Endothelial cell of umbilical vein (primary cell): ENCODE measurements at regions not wholly inside any gene's neighbourhood (a gene's known extent, or its start where the extent isn't known, plus 50 kb on each side); places are given as distances from the start of the nearest gene placed in this dataset.

Experiments
- CTCF ChIP-seq, 2 donors: IDR thresholded peaks; 1 replicate in 1 of 2; 2 replicates in 1 of 2; pipeline ENCODE4 v1.5.1; 2011; ENCODE audit warnings: low read length in 2 of 2, mild to moderate bottlenecking in 2 of 2, moderate library complexity in 2 of 2, control low read depth in 1 of 2, inconsistent platforms in 1 of 2, low read depth in 1 of 2; ENCODE audit not compliant: insufficient read depth in 1 of 2; ENCODE audit errors: extremely low read depth in 1 of 2
- EZH2 ChIP-seq: IDR thresholded peaks from 2 replicates; pipeline ENCODE4 v1.6.1; 2012; ENCODE audit warnings: borderline replicate concordance, low read depth, mild to moderate bottlenecking, moderate library complexity, low read length, inconsistent platforms; ENCODE audit not compliant: severe bottlenecking
- FOS ChIP-seq: IDR thresholded peaks from 2 replicates; pipeline ENCODE4 v1.6.1; 2011; ENCODE audit warnings: mild to moderate bottlenecking, low read length, moderate library complexity, borderline replicate concordance; ENCODE audit not compliant: insufficient read depth
- JUN ChIP-seq: IDR thresholded peaks from 2 replicates; pipeline ENCODE4 v1.6.1; 2011; ENCODE audit warnings: borderline replicate concordance, low read depth; ENCODE audit not compliant: insufficient read length, insufficient read depth
- MAX ChIP-seq: IDR thresholded peaks from 2 replicates; pipeline ENCODE4 v1.6.1; 2011; ENCODE audit not compliant: insufficient read depth, insufficient read length
- MYC ChIP-seq: IDR thresholded peaks from one replicate; pipeline ENCODE4 v1.6.1; 2011; ENCODE audit warnings: mild to moderate bottlenecking, low read depth, low read length
- POLR2A ChIP-seq: IDR thresholded peaks from 2 replicates; pipeline ENCODE4 v1.6.1; 2012; ENCODE audit warnings: low read depth, mild to moderate bottlenecking, control low read depth, low read length
- POLR2AphosphoS5 ChIP-seq: IDR thresholded peaks from 2 replicates; pipeline ENCODE4 v1.6.1; 2012; ENCODE audit warnings: low read depth, mild to moderate bottlenecking, control low read depth, low read length, moderate library complexity; ENCODE audit not compliant: insufficient read depth

GRCh38 chr4:180189666-180190065 is 2053.5 kb upstream of the TENM3 start:
- TF ChIP-seq CTCF (IDR thresholded peaks at IDR 0.05; ENCODE audit: extremely low read depth in 1 of 2, insufficient read depth in 1 of 2, low read depth in 1 of 2, low read length in 2 of 2) = no peak
- TF ChIP-seq POLR2A = no peak
- TF ChIP-seq EZH2 = no peak
- TF ChIP-seq POLR2AphosphoS5 = no peak
- no peak for TF ChIP-seq MAX
- TF ChIP-seq JUN = no peak
- no peak for TF ChIP-seq MYC
- no peak for TF ChIP-seq FOS
